NCI-H226 (cell line): ENCODE measurements at regions not wholly inside any gene's neighbourhood (a gene's known extent, or its start where the extent isn't known, plus 50 kb on each side); places are given as distances from the start of the nearest gene placed in this dataset.

ENCODE experiments used
- DNase-seq: peaks from one replicate; pipeline ENCODE4 v3.0.0-alpha.2; 2015

- no peak for DNase-seq
Measured at GRCh38 chr17:79415909-79416308, 194.9 kb downstream of the RBFOX3 start.

GRCh38 chr17:79415365-79415764, 195.5 kb downstream of the RBFOX3 start:
- no peak for DNase-seq

- no peak for DNase-seq
Measured at GRCh38 chr17:79414793-79415211, 196.0 kb downstream of the RBFOX3 start.

DNA sequence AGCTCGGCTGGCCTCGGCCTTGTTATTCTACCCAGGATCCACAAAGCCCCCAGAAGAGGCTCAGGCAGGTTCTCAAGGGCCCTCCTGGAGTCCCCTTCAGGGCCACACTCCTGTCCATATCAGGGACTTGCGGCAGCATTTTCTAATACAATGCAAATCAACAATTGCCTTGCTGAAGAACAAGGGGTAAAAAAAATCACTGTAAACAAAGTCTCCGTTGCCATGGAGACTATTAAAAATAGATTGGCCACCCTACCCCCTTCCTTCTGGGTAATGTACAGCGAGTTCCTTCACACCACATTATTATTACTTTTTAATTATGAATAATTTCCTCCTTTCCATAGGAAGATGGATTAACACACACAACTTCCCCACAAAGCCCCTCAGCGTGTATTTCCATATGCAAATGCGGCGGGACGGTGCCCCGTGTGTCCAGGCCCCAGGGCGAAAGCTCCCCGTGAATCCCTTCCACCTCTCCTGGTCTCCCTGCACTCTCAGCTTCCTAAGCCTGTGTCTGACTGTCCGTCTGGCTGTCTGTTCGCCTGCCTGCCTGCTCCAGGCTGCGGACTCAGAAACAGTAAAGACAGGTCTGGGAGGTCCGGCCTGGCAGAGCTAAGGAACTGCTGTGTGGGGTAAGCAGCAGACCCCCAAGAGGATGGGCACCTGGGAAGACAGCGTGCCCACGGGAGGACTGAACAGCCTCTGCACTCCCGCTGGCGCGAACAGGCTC, 196.6 kb downstream of the RBFOX3 start:
- DNase-seq: no peak

GRCh38 chr17:79413611-79414010, 197.2 kb downstream of the RBFOX3 start:
- DNase-seq: no peak

- no peak for DNase-seq
Measured at GRCh38 chr17:79412886-79413390, 197.9 kb downstream of the RBFOX3 start.

GRCh38 chr17:79412110-79412509, 198.7 kb downstream of the RBFOX3 start:
- no peak for DNase-seq

- DNase-seq: no peak
Measured at GRCh38 chr17:79411419-79411818, 199.4 kb downstream of the RBFOX3 start.

DNA sequence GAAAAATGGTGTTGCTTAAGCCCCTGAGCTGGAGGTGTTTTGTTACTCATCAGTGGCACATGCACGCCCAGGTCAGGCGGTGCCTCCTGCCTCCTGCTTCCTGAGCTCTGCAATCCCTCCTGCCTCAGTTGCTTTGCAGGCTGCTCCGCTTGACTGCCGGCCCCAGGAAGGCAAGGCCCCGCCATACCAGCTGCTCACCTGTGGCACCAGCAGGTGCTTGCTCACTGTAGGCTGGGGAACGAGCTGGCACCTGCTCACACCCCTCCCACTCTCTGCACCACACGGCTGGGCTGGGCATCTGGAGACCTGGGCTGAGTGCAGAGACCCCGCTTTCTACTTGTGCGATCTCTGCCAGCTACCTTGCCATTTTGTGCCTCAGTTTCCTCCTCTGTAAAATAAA, 200.2 kb downstream of the RBFOX3 start:
- no peak for DNase-seq

GRCh38 chr17:79408251-79408650, 202.6 kb downstream of the RBFOX3 start:
- DNase-seq: no peak

DNA sequence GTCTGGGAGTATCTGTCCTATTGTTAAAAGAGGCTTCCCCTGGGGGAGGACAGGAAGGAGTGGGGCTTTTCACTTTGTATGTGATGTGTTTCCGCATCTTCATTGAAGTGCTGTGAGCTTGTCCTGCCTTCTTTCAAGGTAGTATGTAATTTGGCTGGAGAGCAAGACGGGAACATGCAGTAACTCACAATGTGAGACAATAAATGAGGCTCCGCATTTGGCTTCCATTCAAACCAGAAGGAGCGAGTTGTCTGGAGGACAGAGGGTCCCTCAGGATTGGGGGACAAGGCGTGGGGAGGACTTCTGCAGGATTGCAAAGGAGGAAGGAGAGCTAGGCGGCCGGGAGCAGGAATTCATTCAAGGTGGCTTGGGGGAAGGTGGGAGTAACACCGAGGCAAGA, 203.5 kb downstream of the RBFOX3 start:
- no peak for DNase-seq

- no peak for DNase-seq
Measured at GRCh38 chr17:79406316-79406715, 204.5 kb downstream of the RBFOX3 start.

GRCh38 chr17:79405823-79406222, 205.0 kb downstream of the RBFOX3 start:
- no peak for DNase-seq

GRCh38 chr17:79404136-79404911, 206.5 kb downstream of the RBFOX3 start:
- no peak for DNase-seq

DNA sequence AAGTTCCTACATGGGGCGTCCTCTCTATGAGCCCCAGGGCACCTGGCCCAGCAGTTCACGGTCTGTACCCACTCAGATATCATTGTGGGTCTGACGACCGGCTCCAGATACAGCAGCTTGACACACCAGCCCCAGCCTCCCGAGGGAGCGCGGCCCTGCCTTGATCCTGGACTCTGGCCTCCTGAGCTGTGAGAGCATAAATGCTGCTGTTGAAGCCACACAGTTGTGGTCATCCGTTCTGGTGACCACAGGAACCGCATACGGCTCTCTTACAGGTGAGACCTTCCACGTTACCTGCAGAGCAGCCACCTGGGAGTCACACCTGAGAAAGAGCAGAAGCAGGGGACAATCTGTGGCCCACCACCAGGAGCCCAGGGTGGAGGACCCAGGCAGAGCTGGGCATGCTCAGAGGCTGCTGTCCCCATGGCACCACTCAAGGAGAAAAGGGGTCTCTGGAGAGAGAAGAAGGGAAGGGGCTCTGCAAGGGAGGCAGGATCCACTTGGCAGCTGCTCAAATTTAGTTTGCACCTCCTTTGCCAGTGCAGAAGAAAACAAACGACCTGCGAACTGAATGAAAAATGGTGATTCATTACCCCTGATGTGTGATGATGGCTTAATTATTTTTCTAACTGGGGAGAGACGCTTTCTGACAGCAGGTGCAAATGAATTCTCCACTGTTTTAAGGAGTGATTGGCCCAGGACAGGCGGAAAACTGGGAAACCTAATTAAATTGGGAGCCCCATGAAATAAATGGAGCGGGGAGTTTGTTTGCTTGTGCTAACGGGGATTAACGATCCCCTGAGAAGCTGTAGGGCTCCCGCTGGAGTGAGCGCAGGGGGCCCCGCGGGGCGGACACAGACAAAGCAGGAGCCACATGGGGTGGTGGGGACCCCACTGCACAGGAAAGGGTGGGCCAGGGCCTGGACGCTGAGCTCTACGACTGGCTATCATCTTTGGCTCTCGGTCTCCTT, 208.9 kb downstream of the RBFOX3 start:
- DNase-seq: no peak

GRCh38 chr17:79400989-79401703, 209.7 kb downstream of the RBFOX3 start:
- DNase-seq: peak; percentile 20

- DNase-seq: no peak
Measured at GRCh38 chr17:79399610-79400144, 211.2 kb downstream of the RBFOX3 start.

DNA sequence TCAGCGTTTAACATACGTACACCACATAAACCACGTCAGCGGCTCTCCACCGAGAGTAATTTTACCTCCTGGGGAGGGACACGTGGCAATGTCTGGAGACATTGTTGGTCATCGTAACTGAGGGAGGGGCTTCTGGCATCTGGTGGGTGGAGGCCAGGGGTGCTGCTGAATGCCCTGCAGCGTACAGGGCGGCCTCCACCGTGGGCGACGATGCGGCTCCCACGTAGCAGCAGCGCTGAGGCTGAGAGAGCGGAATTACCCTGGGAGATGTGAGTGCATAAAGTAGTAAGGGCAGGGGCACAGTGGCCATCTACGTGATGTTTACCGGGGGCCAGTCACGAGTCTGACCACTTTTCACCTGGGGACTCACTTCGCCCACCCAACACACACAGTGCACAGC, 212.4 kb downstream of the RBFOX3 start:
- DNase-seq: no peak

GRCh38 chr17:79396696-79397095, 214.2 kb downstream of the RBFOX3 start:
- DNase-seq: no peak

DNA sequence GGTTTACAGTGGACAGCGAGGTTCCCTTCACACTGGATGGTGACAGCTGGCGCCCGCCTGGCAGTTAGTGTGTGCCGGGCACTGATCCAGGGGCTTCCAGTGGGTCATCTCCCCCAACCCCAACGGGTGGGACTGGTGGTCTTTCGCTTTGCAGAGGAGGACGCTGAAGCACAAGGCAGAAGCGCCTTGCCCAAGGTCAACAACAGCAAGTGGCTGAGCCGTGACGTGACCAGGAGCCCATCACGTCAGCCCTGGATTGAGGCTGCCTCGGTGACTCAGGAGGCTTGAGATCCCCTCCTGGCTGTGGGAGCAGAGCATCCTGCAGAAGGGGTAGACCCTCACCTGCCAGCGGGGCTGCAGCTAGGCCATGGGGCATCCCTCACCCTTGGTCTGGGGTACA, 215.3 kb downstream of the RBFOX3 start:
- DNase-seq: no peak

- DNase-seq: no peak
Measured at GRCh38 chr17:79395066-79395465, 215.8 kb downstream of the RBFOX3 start.
